CD4-positive, alpha-beta T cell treated with Interleukin-10 for 1 hour (primary cell): ENCODE measurements at regions not wholly inside any gene's neighbourhood (a gene's known extent, or its start where the extent isn't known, plus 50 kb on each side); places are given as distances from the start of the nearest gene placed in this dataset.

Experiments
- DNase-seq: peaks from one replicate; pipeline ENCODE4 v3.0.0-alpha.2; 2020

GRCh38 chr6:6785163-6785521 lies 196.6 kb downstream of the LY86 start:
- no peak for DNase-seq

- DNase-seq = peak; percentile 15
Observed at GRCh38 chr6:6788394-6789032, 200.0 kb downstream of the LY86 start.

GRCh38 chr6:6790393-6790792 lies 201.9 kb downstream of the LY86 start:
- no peak for DNase-seq

GRCh38 chr6:6790891-6791290 lies 202.4 kb downstream of the LY86 start:
- DNase-seq = no peak

GRCh38 chr6:6793388-6794250 lies 205.1 kb downstream of the LY86 start:
- no peak for DNase-seq

GRCh38 chr6:6795393-6795792 lies 206.9 kb downstream of the LY86 start:
- no peak for DNase-seq

GRCh38 chr6:6796818-6797217 lies 208.3 kb downstream of the LY86 start:
- DNase-seq = no peak

- no peak for DNase-seq
Observed at GRCh38 chr6:6798448-6798860, 209.9 kb downstream of the LY86 start.

GRCh38 chr6:6801005-6801335 lies 212.4 kb downstream of the LY86 start:
- no peak for DNase-seq

GRCh38 chr6:6801635-6802218 lies 213.2 kb downstream of the LY86 start:
- DNase-seq = no peak

- DNase-seq = no peak
Observed at GRCh38 chr6:6803180-6803977, 214.9 kb downstream of the LY86 start.

- no peak for DNase-seq
Observed at GRCh38 chr6:6804843-6805615, 216.5 kb downstream of the LY86 start.

- DNase-seq = peak; percentile 19
Observed at GRCh38 chr6:6806844-6807518, 218.5 kb downstream of the LY86 start.

GRCh38 chr6:6808343-6808742 lies 219.8 kb downstream of the LY86 start:
- no peak for DNase-seq

GRCh38 chr6:6808915-6809314 lies 220.4 kb downstream of the LY86 start:
- no peak for DNase-seq

- no peak for DNase-seq
Observed at GRCh38 chr6:6810727-6811126, 222.2 kb downstream of the LY86 start.

GRCh38 chr6:6811128-6812009 lies 222.8 kb downstream of the LY86 start:
- peak; percentile 37 for DNase-seq

- no peak for DNase-seq
Observed at GRCh38 chr6:6812427-6812826, 223.9 kb downstream of the LY86 start.

GRCh38 chr6:6815732-6816131 lies 227.2 kb downstream of the LY86 start:
- no peak for DNase-seq

GRCh38 chr6:6816716-6817115 lies 228.2 kb downstream of the LY86 start:
- DNase-seq = no peak

GRCh38 chr6:6818078-6818639 lies 229.6 kb downstream of the LY86 start:
- no peak for DNase-seq
